A673 (cell line): ENCODE measurements at regions not wholly inside any gene's neighbourhood (a gene's known extent, or its start where the extent isn't known, plus 50 kb on each side); places are given as distances from the start of the nearest gene placed in this dataset.

Experiments used
- CTCF ChIP-seq: fragments of 300-800, 200-600 bp; sonication (generic); conservative IDR thresholded peaks from 2 replicates; pipeline ENCODE4 v1.5.1; 2017; ENCODE audit warnings: low read depth, mild to moderate bottlenecking, antibody characterized with exemption, low read length, moderate library complexity, mixed read lengths
- EZH2 ChIP-seq: fragments of 200-600 bp; sonication (generic); IDR thresholded peaks from 2 replicates; pipeline ENCODE4 v1.6.1; 2017; ENCODE audit warnings: borderline replicate concordance, low read depth, mild to moderate bottlenecking, mixed read lengths, antibody characterized with exemption, low read length; ENCODE audit not compliant: poor library complexity, severe bottlenecking

GRCh38 chr4:58644549-58644948 is 1534.4 kb upstream of the IGFBP7 start:
- no peak for TF ChIP-seq EZH2
- no peak for TF ChIP-seq CTCF
